ENCODE measurements at regions not wholly inside any gene's neighbourhood (a gene's known extent, or its start where the extent isn't known, plus 50 kb on each side); places are given as distances from the start of the nearest gene placed in this dataset.

GRCh38 chr4:141499261-141499853, 137.0 kb upstream of the IL15 start:
- no peaks in the 10 kb centered on the region for H3K79me2 ChIP-seq (ENCODE audit: insufficient read depth, low read length)
- no peak for TF ChIP-seq CTCF (IDR thresholded peaks at IDR 0.05; ENCODE audit: borderline replicate concordance, extremely low read depth, low read length, poor library complexity, severe bottlenecking)
- TF ChIP-seq EZH2 (IDR thresholded peaks at IDR 0.05; ENCODE audit: borderline replicate concordance, low read depth, low read length, severe bottlenecking) = no peak
- H3K36me3 ChIP-seq (ENCODE audit: insufficient read depth, low read length) = no peaks in the 10 kb centered on the region
- H3K9me3 ChIP-seq (ENCODE audit: insufficient read depth, low read length, severe bottlenecking) = no peaks in the 10 kb centered on the region
- H3K9ac ChIP-seq (ENCODE audit: low read depth, low read length) = no peak overlapping the region
- H3K4me1 ChIP-seq (ENCODE audit: insufficient read depth, low read length) = no peaks in the 10 kb centered on the region
- no peak overlapping the region for H2AFZ ChIP-seq (ENCODE audit: low read depth, low read length)
- no peaks in the 10 kb centered on the region for H4K20me1 ChIP-seq (ENCODE audit: insufficient read depth, low read length)
- DNase-seq (no peak), ATAC-seq (ENCODE audit: insufficient read depth, low read depth) (no peak)
- no peaks in the 10 kb centered on the region for H3K27me3 ChIP-seq (ENCODE audit: insufficient read depth, low read length, poor library complexity)
- H3K27ac ChIP-seq (ENCODE audit: low read length) = no peak overlapping the region
- H3K4me3 ChIP-seq (ENCODE audit: low read depth in 1 of 2, low read length in 2 of 2) = no peak overlapping the region
- no peak overlapping the region for H3K4me2 ChIP-seq (ENCODE audit: insufficient read depth, low read length)

- Histone ChIP-seq H4K20me1 (ENCODE audit: insufficient read depth, low read length) (no peaks in the 10 kb centered on the region), H3K36me3 (ENCODE audit: insufficient read depth, low read length) (no peaks in the 10 kb centered on the region), H3K9ac (ENCODE audit: low read depth, low read length) (no peak overlapping the region), H3K4me3 (ENCODE audit: low read depth in 1 of 2, low read length in 2 of 2) (no peak overlapping the region), H3K9me3 (ENCODE audit: insufficient read depth, low read length, severe bottlenecking) (no peaks in the 10 kb centered on the region), H2AFZ (ENCODE audit: low read depth, low read length) (no peak overlapping the region), H3K27ac (ENCODE audit: low read length) (no peak overlapping the region), H3K27me3 (ENCODE audit: insufficient read depth, low read length, poor library complexity) (no peaks in the 10 kb centered on the region), H3K4me2 (ENCODE audit: insufficient read depth, low read length) (no peak overlapping the region), H3K4me1 (ENCODE audit: insufficient read depth, low read length) (no peaks in the 10 kb centered on the region), H3K79me2 (ENCODE audit: insufficient read depth, low read length) (no peaks in the 10 kb centered on the region)
- DNase-seq (no peak), ATAC-seq (ENCODE audit: insufficient read depth, low read depth) (no peak)
- TF ChIP-seq EZH2 (IDR thresholded peaks at IDR 0.05; ENCODE audit: borderline replicate concordance, low read depth, low read length, severe bottlenecking) (no peak), CTCF (IDR thresholded peaks at IDR 0.05; ENCODE audit: borderline replicate concordance, extremely low read depth, low read length, poor library complexity, severe bottlenecking) (no peak)
Observed at GRCh38 chr4:141501395-141501794, 135.0 kb upstream of the IL15 start.

GRCh38 chr4:141501931-141502330, 134.5 kb upstream of the IL15 start:
- Histone ChIP-seq H3K27me3 (ENCODE audit: insufficient read depth, low read length, poor library complexity) (no peaks in the 10 kb centered on the region), H3K36me3 (ENCODE audit: insufficient read depth, low read length) (no peaks in the 10 kb centered on the region), H2AFZ (ENCODE audit: low read depth, low read length) (no peak overlapping the region), H3K27ac (ENCODE audit: low read length) (no peak overlapping the region), H3K4me2 (ENCODE audit: insufficient read depth, low read length) (no peak overlapping the region), H3K4me1 (ENCODE audit: insufficient read depth, low read length) (no peaks in the 10 kb centered on the region), H3K9me3 (ENCODE audit: insufficient read depth, low read length, severe bottlenecking) (no peaks in the 10 kb centered on the region), H4K20me1 (ENCODE audit: insufficient read depth, low read length) (no peaks in the 10 kb centered on the region), H3K4me3 (ENCODE audit: low read depth in 1 of 2, low read length in 2 of 2) (no peak overlapping the region), H3K79me2 (ENCODE audit: insufficient read depth, low read length) (no peaks in the 10 kb centered on the region), H3K9ac (ENCODE audit: low read depth, low read length) (no peak overlapping the region)
- ATAC-seq (ENCODE audit: insufficient read depth, low read depth) (no peak), DNase-seq (no peak)
- TF ChIP-seq EZH2 (IDR thresholded peaks at IDR 0.05; ENCODE audit: borderline replicate concordance, low read depth, low read length, severe bottlenecking) = no peak
- no peak for TF ChIP-seq CTCF (IDR thresholded peaks at IDR 0.05; ENCODE audit: borderline replicate concordance, extremely low read depth, low read length, poor library complexity, severe bottlenecking)

GRCh38 chr4:141502755-141503154, 133.6 kb upstream of the IL15 start:
- no peak for ATAC-seq (ENCODE audit: insufficient read depth, low read depth)
- no peak overlapping the region for H3K4me3 ChIP-seq (ENCODE audit: low read depth in 1 of 2, low read length in 2 of 2)
- H3K9me3 ChIP-seq (ENCODE audit: insufficient read depth, low read length, severe bottlenecking) = no peaks in the 10 kb centered on the region
- no peak overlapping the region for H3K9ac ChIP-seq (ENCODE audit: low read depth, low read length)
- no peaks in the 10 kb centered on the region for H4K20me1 ChIP-seq (ENCODE audit: insufficient read depth, low read length)
- H3K79me2 ChIP-seq (ENCODE audit: insufficient read depth, low read length) = no peaks in the 10 kb centered on the region
- H3K36me3 ChIP-seq (ENCODE audit: insufficient read depth, low read length) = no peaks in the 10 kb centered on the region
- no peak overlapping the region for H2AFZ ChIP-seq (ENCODE audit: low read depth, low read length)
- H3K4me2 ChIP-seq (ENCODE audit: insufficient read depth, low read length) = no peak overlapping the region
- H3K27ac ChIP-seq (ENCODE audit: low read length) = no peak overlapping the region
- TF ChIP-seq EZH2 (IDR thresholded peaks at IDR 0.05; ENCODE audit: borderline replicate concordance, low read depth, low read length, severe bottlenecking) (no peak), CTCF (IDR thresholded peaks at IDR 0.05; ENCODE audit: borderline replicate concordance, extremely low read depth, low read length, poor library complexity, severe bottlenecking) (no peak)
- no peaks in the 10 kb centered on the region for H3K27me3 ChIP-seq (ENCODE audit: insufficient read depth, low read length, poor library complexity)
- no peak for DNase-seq
- no peaks in the 10 kb centered on the region for H3K4me1 ChIP-seq (ENCODE audit: insufficient read depth, low read length)

Data from DND-41 (cell line).